HG03025 (cell line): ENCODE measurements at regions not wholly inside any gene's neighbourhood (a gene's known extent, or its start where the extent isn't known, plus 50 kb on each side); places are given as distances from the start of the nearest gene placed in this dataset.
"Not testable (repeated sequence)": the region's sequence is repeated elsewhere in the genome, so short reads cannot be mapped to it uniquely, and the experiment has no call there.

ENCODE experiments used
- ATAC-seq: cut with Tn5 transposase; IDR thresholded peaks from one replicate; pipeline ENCODE4 v1.9.1; 2021; ENCODE audit warnings: mild to moderate bottlenecking, moderate library complexity; ENCODE audit not compliant: unreplicated experiment, low FRiP score

- no peak for ATAC-seq
These were observed 95.0 kb upstream of the HAPLN1 start for GRCh38 chr5:83815661-83816060.

- no peak for ATAC-seq
These were observed 89.9 kb upstream of the HAPLN1 start for GRCh38 chr5:83810511-83810910.

GRCh38 chr5:83802686-83803085 is 82.0 kb upstream of the HAPLN1 start:
- no peak for ATAC-seq

- no peak for ATAC-seq
These were observed 79.5 kb upstream of the HAPLN1 start for GRCh38 chr5:83800201-83800600.

- not testable (repeated sequence) for ATAC-seq
These were observed 78.4 kb upstream of the HAPLN1 start for GRCh38 chr5:83799020-83799419.

- ATAC-seq: no peak
These were observed 68.7 kb upstream of the HAPLN1 start for GRCh38 chr5:83789371-83789770.

GRCh38 chr5:83787631-83788030 is 67.0 kb upstream of the HAPLN1 start:
- ATAC-seq: no peak

- no peak for ATAC-seq
These were observed 64.6 kb upstream of the HAPLN1 start for GRCh38 chr5:83785176-83785668.

GRCh38 chr5:83780699-83781350 is 60.2 kb upstream of the HAPLN1 start:
- ATAC-seq: no peak

GRCh38 chr5:83777856-83778255 is 57.2 kb upstream of the HAPLN1 start:
- no peak for ATAC-seq

GRCh38 chr5:83776437-83777031 is 55.9 kb upstream of the HAPLN1 start:
- no peak for ATAC-seq
